GM12865 (cell line): ENCODE measurements at regions not wholly inside any gene's neighbourhood (a gene's known extent, or its start where the extent isn't known, plus 50 kb on each side); places are given as distances from the start of the nearest gene placed in this dataset.

Experiments
- DNase-seq: peaks from one replicate; pipeline ENCODE4 v3.0.0; 2010; ENCODE audit warnings: low read depth
- H3K4me3 ChIP-seq: 2 replicates; pipeline ENCODE4 v1.5.1; 2011; ENCODE audit warnings: mild to moderate bottlenecking, low read depth, low read length, control low read depth
- TF ChIP-seq, protein P1 (sequence below): IDR thresholded peaks from 2 replicates; pipeline ENCODE4 v1.5.1; 2011; ENCODE audit warnings: low read length, control low read depth, low read depth, inconsistent platforms; ENCODE audit not compliant: insufficient read depth; ENCODE audit errors: missing control alignments

DNA sequence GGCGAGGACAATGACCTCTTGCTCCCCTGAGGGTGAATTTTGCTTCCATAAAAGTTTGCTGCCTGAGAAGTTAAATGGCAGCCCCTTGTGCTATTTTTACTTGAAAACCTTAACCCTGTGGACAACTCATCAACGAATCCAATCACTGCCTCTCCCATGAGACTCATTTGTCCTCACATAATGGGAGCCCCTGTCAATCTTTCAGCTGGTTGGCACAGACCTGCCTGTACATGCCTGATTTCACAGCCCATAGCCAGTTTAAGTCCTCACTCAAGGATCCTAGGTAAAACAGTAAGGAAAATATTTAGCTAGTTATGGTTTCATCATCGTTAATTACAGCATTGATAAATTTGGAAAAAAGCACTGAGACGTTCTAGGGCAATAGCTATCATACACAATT, 207.4 kb downstream of the NHLRC3 start:
- DNase-seq = no peak
- H3K4me3 ChIP-seq = no peak overlapping the region
- TF ChIP-seq, protein P1, sequence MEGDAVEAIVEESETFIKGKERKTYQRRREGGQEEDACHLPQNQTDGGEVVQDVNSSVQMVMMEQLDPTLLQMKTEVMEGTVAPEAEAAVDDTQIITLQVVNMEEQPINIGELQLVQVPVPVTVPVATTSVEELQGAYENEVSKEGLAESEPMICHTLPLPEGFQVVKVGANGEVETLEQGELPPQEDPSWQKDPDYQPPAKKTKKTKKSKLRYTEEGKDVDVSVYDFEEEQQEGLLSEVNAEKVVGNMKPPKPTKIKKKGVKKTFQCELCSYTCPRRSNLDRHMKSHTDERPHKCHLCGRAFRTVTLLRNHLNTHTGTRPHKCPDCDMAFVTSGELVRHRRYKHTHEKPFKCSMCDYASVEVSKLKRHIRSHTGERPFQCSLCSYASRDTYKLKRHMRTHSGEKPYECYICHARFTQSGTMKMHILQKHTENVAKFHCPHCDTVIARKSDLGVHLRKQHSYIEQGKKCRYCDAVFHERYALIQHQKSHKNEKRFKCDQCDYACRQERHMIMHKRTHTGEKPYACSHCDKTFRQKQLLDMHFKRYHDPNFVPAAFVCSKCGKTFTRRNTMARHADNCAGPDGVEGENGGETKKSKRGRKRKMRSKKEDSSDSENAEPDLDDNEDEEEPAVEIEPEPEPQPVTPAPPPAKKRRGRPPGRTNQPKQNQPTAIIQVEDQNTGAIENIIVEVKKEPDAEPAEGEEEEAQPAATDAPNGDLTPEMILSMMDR = no peak

DNA sequence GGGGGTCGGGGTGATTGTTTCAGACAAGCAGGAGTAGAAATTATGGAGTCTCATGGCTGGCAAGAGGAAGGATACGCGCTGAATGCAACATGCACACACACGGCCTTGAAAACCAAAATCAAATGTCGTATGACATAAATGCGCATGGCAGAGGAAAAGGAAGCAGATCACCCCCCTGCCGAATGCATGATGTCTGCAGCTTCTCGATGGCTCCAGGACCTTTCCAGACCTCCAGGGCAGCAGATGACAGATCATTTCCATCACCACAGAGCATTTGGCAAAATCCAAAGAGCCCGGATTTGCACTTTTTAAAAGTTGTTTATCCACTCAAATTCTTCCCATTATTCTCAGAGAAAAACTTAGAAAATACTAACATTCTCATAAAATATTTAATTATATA, 211.7 kb downstream of the NHLRC3 start:
- no peak for DNase-seq
- H3K4me3 ChIP-seq = no peak overlapping the region
- TF ChIP-seq, protein P1 = no peak

DNA sequence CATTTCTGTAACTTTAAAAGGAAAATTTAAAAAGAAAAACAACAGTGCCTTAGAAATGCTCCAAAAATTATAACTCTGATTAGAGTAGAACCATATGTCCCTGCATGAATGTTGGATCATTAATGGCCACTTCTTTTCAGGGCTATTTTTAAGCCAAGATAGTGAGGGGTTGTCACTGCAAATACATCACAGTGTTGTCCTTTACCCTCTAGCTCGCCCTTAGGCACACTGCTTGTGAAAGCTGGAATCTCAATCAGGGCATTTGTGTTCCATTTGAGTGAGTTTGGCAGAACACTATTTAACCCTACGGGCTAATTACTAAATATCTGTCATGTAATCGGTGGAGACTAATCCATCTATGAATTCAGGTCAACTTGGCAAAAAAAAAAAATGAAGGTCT, 212.2 kb downstream of the NHLRC3 start:
- TF ChIP-seq, protein P1 = no peak
- H3K4me3 ChIP-seq = no peak overlapping the region
- DNase-seq = no peak

DNA sequence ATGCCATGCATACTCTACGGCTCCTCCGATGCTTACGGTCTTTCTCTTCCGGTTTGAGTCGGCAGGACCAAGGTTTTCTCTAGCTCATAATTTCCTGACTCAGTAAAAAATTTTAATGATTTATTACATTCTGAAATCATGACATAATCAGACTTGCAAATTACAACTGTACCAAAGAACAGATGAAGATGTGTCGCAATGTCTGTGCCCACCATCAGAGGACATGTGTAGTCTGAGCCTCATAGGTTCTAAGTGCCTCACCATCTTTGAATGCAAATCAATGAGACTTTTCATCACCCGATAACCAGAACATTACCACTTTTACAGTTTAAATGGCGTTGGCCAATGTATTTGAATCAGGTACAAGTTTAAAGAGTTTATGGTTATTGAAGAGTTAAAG, 213.1 kb downstream of the NHLRC3 start:
- DNase-seq = no peak
- TF ChIP-seq, protein P1 = no peak

DNA sequence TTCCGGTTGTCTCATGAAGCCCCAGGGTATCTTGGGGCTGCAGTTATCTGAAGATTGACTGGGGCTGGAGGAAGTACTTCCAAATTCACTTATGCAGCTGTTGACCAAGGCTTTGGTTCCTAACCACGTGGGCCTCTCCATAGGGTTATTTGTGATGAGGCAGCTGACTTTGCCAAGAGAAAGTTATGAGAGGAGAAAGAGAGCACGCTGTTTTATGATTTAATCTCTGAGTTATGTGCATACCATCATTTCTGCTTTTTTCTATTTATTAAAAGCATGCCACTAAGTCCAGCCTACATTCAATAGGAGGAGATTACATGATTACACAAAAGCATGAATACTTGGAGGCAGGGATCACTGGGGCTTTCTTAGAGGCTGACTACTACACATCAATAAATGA, 215.5 kb downstream of the NHLRC3 start:
- H3K4me3 ChIP-seq = no peak overlapping the region
- DNase-seq = no peak
- TF ChIP-seq, protein P1 = no peak

More for the DNA sequence above, 213.1 kb downstream of the NHLRC3 start:
- no peak overlapping the region for H3K4me3 ChIP-seq

DNA sequence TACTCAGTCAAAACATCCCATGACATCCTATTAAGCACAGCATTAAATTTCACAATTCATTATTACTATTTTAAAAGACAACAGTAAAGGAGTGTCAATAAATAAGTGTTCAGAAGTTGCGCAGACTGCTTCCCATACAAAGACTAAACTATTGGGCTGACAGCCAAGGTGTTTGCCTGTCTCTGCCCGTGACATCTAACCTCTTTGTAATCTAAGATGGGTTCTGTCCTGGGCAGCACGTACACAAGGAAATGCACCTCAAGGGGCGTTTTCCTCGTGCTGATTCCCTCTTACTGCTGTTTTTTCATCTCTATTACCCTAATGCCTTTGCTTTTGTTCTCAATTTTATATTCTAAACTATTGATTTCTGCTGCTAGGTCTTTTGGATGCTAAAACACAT, 216.3 kb downstream of the NHLRC3 start:
- no peak for DNase-seq
- TF ChIP-seq, protein P1 = no peak
- no peak overlapping the region for H3K4me3 ChIP-seq

DNA sequence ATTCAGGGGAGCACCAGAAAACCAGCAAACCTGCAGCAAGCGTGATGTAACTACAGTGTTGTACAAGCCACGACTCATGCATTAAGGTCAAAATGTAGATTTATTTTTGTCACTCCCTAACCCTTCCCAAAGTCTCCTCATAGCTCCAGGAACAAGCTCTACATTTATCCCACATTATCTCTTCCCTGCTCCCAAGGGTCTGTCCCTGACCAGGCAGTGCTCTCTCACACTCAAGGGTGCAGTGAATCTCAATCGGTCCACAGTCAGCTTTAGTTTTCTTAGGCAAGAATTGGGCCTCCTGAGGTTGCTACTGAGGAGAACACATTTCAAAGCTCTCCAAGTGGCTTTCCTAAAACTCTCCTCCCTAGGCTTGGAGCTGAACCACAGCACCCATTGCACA, 219.4 kb downstream of the NHLRC3 start:
- no peak overlapping the region for H3K4me3 ChIP-seq
- TF ChIP-seq, protein P1 = no peak

More for the DNA sequence above, 219.4 kb downstream of the NHLRC3 start:
- DNase-seq = no peak
